Breast epithelium (tissue), 3 donors: ENCODE measurements at regions not wholly inside any gene's neighbourhood (a gene's known extent, or its start where the extent isn't known, plus 50 kb on each side); places are given as distances from the start of the nearest gene placed in this dataset.

Experiments used
- POLR2A ChIP-seq: fragments of 450-650 bp; IDR thresholded peaks from one replicate; pipeline ENCODE4 v1.6.1; 2016; ENCODE audit warnings: antibody characterized with exemption, mild to moderate bottlenecking, moderate library complexity
- TF ChIP-seq, protein P1 (sequence below), 3 donors: fragments of 450-650 bp; IDR thresholded peaks; one replicate each; pipeline ENCODE4 v1.5.1; 2016 to 2017; ENCODE audit warnings: antibody characterized with exemption in 3 of 3, mild to moderate bottlenecking in 3 of 3, moderate library complexity in 3 of 3

DNA sequence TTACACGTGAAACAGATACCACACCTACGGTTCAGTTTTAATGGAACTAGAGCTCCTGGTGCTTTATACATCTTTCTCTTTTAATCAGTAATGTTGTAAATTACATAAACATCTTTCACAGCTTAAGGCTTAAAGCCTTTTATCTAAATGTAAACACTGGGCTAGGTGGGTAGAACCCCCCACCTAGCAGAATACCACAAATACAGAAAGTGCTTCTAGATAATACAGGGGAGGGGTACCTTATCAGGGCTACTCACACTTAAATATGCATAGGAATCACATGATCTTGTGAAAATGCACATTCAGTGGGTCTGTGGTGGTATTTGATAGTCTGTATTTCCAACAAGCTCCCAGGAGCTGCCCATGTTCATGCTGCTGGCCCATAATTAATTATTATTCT, 256.4 kb upstream of the TARS1 start:
- TF ChIP-seq, protein P1, sequence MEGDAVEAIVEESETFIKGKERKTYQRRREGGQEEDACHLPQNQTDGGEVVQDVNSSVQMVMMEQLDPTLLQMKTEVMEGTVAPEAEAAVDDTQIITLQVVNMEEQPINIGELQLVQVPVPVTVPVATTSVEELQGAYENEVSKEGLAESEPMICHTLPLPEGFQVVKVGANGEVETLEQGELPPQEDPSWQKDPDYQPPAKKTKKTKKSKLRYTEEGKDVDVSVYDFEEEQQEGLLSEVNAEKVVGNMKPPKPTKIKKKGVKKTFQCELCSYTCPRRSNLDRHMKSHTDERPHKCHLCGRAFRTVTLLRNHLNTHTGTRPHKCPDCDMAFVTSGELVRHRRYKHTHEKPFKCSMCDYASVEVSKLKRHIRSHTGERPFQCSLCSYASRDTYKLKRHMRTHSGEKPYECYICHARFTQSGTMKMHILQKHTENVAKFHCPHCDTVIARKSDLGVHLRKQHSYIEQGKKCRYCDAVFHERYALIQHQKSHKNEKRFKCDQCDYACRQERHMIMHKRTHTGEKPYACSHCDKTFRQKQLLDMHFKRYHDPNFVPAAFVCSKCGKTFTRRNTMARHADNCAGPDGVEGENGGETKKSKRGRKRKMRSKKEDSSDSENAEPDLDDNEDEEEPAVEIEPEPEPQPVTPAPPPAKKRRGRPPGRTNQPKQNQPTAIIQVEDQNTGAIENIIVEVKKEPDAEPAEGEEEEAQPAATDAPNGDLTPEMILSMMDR (IDR thresholded peaks at IDR 0.05): no peak
- TF ChIP-seq POLR2A: no peak
